ENCODE measurements at regions not wholly inside any gene's neighbourhood (a gene's known extent, or its start where the extent isn't known, plus 50 kb on each side); places are given as distances from the start of the nearest gene placed in this dataset.

- no peak for DNase-seq (ENCODE audit: extremely low read depth, low read depth)
Measured at GRCh38 chr4:46684041-46684440, 225.0 kb downstream of the COX7B2 start.

DNA sequence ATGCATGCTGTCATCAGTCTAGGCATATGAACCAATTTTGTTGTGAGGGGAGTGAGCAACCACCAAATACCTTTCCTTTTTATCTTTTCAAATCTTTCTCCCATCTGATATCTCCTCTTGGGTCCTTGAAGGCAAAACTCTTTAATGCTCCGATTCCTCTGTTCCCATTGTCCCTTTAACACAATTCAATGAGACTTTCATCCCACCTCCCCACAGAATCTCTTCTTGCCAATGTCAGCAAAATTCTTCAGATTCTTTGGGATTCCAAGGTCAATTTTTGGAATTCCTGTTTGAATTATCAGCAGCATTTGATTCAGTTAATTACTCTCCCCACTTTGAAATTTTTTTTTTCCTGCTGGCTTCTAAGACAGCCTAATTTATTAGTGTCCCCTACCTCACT is 232.7 kb downstream of the COX7B2 start:
- DNase-seq (ENCODE audit: extremely low read depth, low read depth), result no peak

GRCh38 chr4:46674326-46674725 is 234.7 kb downstream of the COX7B2 start:
- DNase-seq (ENCODE audit: extremely low read depth, low read depth), result no peak

DNA sequence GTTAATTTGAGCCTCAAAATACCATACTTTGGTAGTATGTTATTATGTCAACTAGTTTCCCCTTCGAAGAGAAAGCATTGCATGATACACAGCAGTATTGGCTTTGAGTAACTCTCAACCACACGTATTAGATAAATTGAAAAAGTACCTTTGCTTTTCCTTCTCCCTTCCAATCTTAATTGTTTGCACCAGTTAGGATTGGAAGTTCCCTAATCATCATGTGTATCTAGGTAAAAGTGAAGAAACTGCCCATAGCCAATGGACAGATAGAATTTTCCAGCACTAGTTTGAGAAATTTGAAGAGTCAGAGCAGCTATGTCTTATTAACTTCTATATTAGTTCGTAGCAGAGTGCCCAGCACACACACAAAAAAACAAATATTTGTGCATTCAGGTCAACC is 241.3 kb downstream of the COX7B2 start:
- no peak for DNase-seq (ENCODE audit: extremely low read depth, low read depth)

GRCh38 chr4:46656071-46656470 is 253.0 kb downstream of the COX7B2 start:
- no peak for DNase-seq (ENCODE audit: extremely low read depth, low read depth)

- no peak for DNase-seq (ENCODE audit: extremely low read depth, low read depth)
Measured at GRCh38 chr4:46653842-46654241, 255.2 kb downstream of the COX7B2 start.

DNA sequence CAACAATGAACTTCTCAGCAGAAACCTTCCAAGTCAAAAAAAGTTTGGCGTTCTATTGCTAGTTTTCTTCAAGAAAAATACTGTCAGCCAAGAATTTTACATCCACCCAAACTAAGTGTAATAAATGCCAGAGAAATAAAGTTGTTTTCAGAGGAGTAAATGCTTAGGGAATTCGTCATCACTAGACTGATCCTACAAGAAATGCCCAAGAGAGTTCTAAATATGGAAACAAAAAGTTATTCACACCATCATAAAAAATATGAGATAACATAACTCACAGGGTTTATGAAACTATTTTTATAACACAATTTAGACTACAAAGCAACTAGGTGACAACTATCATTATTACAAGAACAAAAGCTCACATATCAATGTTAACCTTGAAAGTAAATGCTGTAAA is 259.5 kb upstream of the GABRA2 start:
- DNase-seq (ENCODE audit: extremely low read depth, low read depth), result no peak

DNA sequence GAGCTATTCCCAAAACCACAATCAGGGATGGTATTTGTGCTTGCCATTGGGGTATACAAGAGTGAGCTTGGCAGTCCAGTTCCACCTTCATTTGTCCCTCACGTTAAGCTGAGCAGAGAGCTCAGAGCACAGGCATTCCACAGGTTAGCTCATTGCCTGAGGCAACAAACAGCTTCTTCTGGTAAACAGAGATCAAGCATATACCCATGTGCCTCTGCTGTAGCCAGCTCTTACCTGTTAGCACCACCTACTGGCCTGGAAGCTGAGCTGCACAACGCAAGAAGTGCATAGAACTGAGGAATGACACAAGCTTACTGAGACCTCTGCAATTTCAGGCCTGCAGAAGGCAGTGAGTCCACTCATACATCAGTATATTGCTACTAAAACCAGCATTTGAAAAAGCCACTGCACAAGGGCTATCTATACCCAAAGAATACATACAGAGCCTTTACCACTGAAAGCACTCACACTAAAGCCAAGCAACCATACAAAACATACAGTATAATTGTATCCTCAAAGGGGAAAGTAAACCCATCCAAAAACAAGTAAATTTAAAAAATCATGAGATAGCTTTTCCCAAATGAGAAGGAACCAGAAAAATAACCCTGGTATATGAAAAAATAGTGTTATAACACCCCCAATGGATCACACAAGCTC is 258.3 kb upstream of the GABRA2 start:
- peak; percentile 4 for DNase-seq (ENCODE audit: extremely low read depth, low read depth)

- no peak for DNase-seq (ENCODE audit: extremely low read depth, low read depth)
Measured at GRCh38 chr4:46645126-46645525, 255.2 kb upstream of the GABRA2 start.

Data from NCI-H460 (cell line).